ENCODE measurements at regions not wholly inside any gene's neighbourhood (a gene's known extent, or its start where the extent isn't known, plus 50 kb on each side); places are given as distances from the start of the nearest gene placed in this dataset.
"Not testable (repeated sequence)": the region's sequence is repeated elsewhere in the genome, so short reads cannot be mapped to it uniquely, and the experiment has no call there.

GRCh38 chr2:139550341-139550740 is 770.2 kb upstream of the NXPH2 start:
- no peak for DNase-seq (ENCODE audit: low read depth)
- no peak overlapping the region for H3K4me3 ChIP-seq (ENCODE audit: low read depth, low read length)
- TF ChIP-seq CTCF (conservative IDR thresholded peaks at IDR 0.05; ENCODE audit: low read depth, low read length): no peak

GRCh38 chr2:139544186-139544851 is 764.1 kb upstream of the NXPH2 start:
- no peak for DNase-seq (ENCODE audit: low read depth)
- no peak for TF ChIP-seq CTCF (conservative IDR thresholded peaks at IDR 0.05; ENCODE audit: low read depth, low read length)
- H3K4me3 ChIP-seq (ENCODE audit: low read depth, low read length): no peak overlapping the region

- DNase-seq (ENCODE audit: low read depth); H3K4me3 ChIP-seq (ENCODE audit: low read depth, low read length): not testable (repeated sequence)
Observed at GRCh38 chr2:139538332-139539020, 758.3 kb upstream of the NXPH2 start.

GRCh38 chr2:139529080-139529479 is 748.9 kb upstream of the NXPH2 start:
- DNase-seq (ENCODE audit: low read depth): peak; percentile 2
- H3K4me3 ChIP-seq (ENCODE audit: low read depth, low read length): no peak overlapping the region
- no peak for TF ChIP-seq CTCF (conservative IDR thresholded peaks at IDR 0.05; ENCODE audit: low read depth, low read length)

GRCh38 chr2:139526781-139527180 is 746.6 kb upstream of the NXPH2 start:
- DNase-seq (ENCODE audit: low read depth): no peak
- no peak for TF ChIP-seq CTCF (conservative IDR thresholded peaks at IDR 0.05; ENCODE audit: low read depth, low read length)
- H3K4me3 ChIP-seq (ENCODE audit: low read depth, low read length): no peak overlapping the region

- no peak for TF ChIP-seq CTCF (conservative IDR thresholded peaks at IDR 0.05; ENCODE audit: low read depth, low read length)
- no peak for DNase-seq (ENCODE audit: low read depth)
- H3K4me3 ChIP-seq (ENCODE audit: low read depth, low read length): no peak overlapping the region
Observed at GRCh38 chr2:139518321-139518720, 738.1 kb upstream of the NXPH2 start.

- TF ChIP-seq CTCF (conservative IDR thresholded peaks at IDR 0.05; ENCODE audit: low read depth, low read length): no peak
Observed at GRCh38 chr2:139514951-139515350, 734.8 kb upstream of the NXPH2 start.

More at GRCh38 chr2:139514951-139515350, 734.8 kb upstream of the NXPH2 start:
- H3K4me3 ChIP-seq (ENCODE audit: low read depth, low read length): no peak overlapping the region
- DNase-seq (ENCODE audit: low read depth): no peak

All from choroid plexus epithelial cell (primary cell).